ENCODE measurements at regions not wholly inside any gene's neighbourhood (a gene's known extent, or its start where the extent isn't known, plus 50 kb on each side); places are given as distances from the start of the nearest gene placed in this dataset.

DNA sequence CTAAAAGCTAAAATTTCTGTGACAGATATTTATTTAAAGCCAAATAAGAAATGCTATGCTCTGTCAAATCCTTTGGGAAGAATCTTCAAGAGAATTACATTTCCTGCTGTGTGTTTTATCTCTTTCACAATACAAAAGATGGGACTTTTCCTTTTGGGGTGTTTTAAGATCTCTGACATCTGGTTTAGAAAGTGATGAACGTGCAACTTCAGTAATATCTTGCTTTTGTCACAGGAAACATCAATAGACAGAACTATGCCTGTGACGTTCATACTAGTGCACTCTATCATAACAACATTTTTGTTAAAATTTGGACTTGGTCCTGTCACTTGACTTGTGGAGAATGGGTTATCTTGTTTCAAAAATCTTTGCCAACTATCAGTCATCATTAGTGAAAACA, 195.7 kb upstream of the KCNMB2 start:
- TF ChIP-seq EZH2 (IDR thresholded peaks at IDR 0.05; ENCODE audit: borderline replicate concordance, low read depth, low read length, severe bottlenecking) (no peak), CTCF (IDR thresholded peaks at IDR 0.05; ENCODE audit: extremely low read depth in 1 of 2, insufficient read depth in 1 of 2, low read depth in 1 of 2, low read length in 2 of 2) (no peak), JUN (IDR thresholded peaks at IDR 0.05; ENCODE audit: borderline replicate concordance, insufficient read depth, insufficient read length, low read depth) (no peak), POLR2AphosphoS5 (IDR thresholded peaks at IDR 0.05; ENCODE audit: insufficient read depth, low read depth, low read length) (no peak)
